ENCODE measurements at regions not wholly inside any gene's neighbourhood (a gene's known extent, or its start where the extent isn't known, plus 50 kb on each side); places are given as distances from the start of the nearest gene placed in this dataset.

- TF ChIP-seq ZNF18 (CRISPR knock-in tag; IDR thresholded peaks at IDR 0.05; ENCODE audit: insufficient replicate concordance) (no peak), SOX6 (IDR thresholded peaks at IDR 0.05) (no peak), SOX6 (CRISPR knock-in tag; IDR thresholded peaks at IDR 0.05) (peak; percentile 88), KDM6A (CRISPR knock-in tag; IDR thresholded peaks at IDR 0.05; ENCODE audit: low read depth) (0 out of 2 replicates have a peak, but pooled peaks have one; percentile 37), HMG20A (CRISPR knock-in tag; IDR thresholded peaks at IDR 0.05; ENCODE audit: borderline replicate concordance) (peak; percentile 35; the same call in 1 of the 2 replicates), ETV5 (CRISPR knock-in tag; IDR thresholded peaks at IDR 0.05; ENCODE audit: borderline replicate concordance) (peak; percentile 30; the same call in 1 of the 2 replicates), ZSCAN25 (CRISPR knock-in tag; IDR thresholded peaks at IDR 0.05) (0 out of 2 replicates have a peak, but pooled peaks have one; percentile 43), POGZ (CRISPR knock-in tag; IDR thresholded peaks at IDR 0.05) (no peak; the same call in 1 of the 2 replicates), ZKSCAN1 (IDR thresholded peaks at IDR 0.05; ENCODE audit: low read length) (no peak), TBX3 (IDR thresholded peaks at IDR 0.05; ENCODE audit: borderline replicate concordance) (no peak), ZFX (CRISPR knock-in tag; IDR thresholded peaks at IDR 0.05; ENCODE audit: low read depth) (peak; percentile 60; the same call in 1 of the 2 replicates), GTF3A (CRISPR knock-in tag; conservative IDR thresholded peaks at IDR 0.05) (no peak), ZNF761 (CRISPR knock-in tag; conservative IDR thresholded peaks at IDR 0.05) (no peak), PLSCR1 (CRISPR knock-in tag; IDR thresholded peaks at IDR 0.05; ENCODE audit: borderline replicate concordance) (no peak), YEATS4 (CRISPR knock-in tag; IDR thresholded peaks at IDR 0.05; ENCODE audit: borderline replicate concordance) (0 out of 2 replicates have a peak, but pooled peaks have one; percentile 20), FOXA3 (CRISPR knock-in tag; IDR thresholded peaks at IDR 0.05) (peak; percentile 48; the same call in 1 of the 2 replicates), SATB2 (CRISPR knock-in tag; IDR thresholded peaks at IDR 0.05) (no peak), SP5 (CRISPR knock-in tag; IDR thresholded peaks at IDR 0.05; ENCODE audit: borderline replicate concordance, low read depth) (peak; percentile 63), SALL2 (CRISPR knock-in tag; IDR thresholded peaks at IDR 0.05) (peak; percentile 26; the same call in 1 of the 2 replicates)
- TF ChIP-seq, protein P1, sequence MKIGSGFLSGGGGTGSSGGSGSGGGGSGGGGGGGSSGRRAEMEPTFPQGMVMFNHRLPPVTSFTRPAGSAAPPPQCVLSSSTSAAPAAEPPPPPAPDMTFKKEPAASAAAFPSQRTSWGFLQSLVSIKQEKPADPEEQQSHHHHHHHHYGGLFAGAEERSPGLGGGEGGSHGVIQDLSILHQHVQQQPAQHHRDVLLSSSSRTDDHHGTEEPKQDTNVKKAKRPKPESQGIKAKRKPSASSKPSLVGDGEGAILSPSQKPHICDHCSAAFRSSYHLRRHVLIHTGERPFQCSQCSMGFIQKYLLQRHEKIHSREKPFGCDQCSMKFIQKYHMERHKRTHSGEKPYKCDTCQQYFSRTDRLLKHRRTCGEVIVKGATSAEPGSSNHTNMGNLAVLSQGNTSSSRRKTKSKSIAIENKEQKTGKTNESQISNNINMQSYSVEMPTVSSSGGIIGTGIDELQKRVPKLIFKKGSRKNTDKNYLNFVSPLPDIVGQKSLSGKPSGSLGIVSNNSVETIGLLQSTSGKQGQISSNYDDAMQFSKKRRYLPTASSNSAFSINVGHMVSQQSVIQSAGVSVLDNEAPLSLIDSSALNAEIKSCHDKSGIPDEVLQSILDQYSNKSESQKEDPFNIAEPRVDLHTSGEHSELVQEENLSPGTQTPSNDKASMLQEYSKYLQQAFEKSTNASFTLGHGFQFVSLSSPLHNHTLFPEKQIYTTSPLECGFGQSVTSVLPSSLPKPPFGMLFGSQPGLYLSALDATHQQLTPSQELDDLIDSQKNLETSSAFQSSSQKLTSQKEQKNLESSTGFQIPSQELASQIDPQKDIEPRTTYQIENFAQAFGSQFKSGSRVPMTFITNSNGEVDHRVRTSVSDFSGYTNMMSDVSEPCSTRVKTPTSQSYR (CRISPR knock-in tag; IDR thresholded peaks at IDR 0.05; ENCODE audit: borderline replicate concordance), result peak; percentile 63; the same call in 1 of the 2 replicates
- TF ChIP-seq, protein P2, sequence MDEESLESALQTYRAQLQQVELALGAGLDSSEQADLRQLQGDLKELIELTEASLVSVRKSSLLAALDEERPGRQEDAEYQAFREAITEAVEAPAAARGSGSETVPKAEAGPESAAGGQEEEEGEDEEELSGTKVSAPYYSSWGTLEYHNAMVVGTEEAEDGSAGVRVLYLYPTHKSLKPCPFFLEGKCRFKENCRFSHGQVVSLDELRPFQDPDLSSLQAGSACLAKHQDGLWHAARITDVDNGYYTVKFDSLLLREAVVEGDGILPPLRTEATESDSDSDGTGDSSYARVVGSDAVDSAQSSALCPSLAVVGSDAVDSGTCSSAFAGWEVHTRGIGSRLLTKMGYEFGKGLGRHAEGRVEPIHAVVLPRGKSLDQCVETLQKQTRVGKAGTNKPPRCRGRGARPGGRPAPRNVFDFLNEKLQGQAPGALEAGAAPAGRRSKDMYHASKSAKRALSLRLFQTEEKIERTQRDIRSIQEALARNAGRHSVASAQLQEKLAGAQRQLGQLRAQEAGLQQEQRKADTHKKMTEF (CRISPR knock-in tag; IDR thresholded peaks at IDR 0.05), result peak; percentile 33; the same call in 1 of the 2 replicates
Measured at GRCh38 chr1:182279724-182280503, 111.7 kb downstream of the GLUL start (continued).
